ENCODE measurements at regions not wholly inside any gene's neighbourhood (a gene's known extent, or its start where the extent isn't known, plus 50 kb on each side); places are given as distances from the start of the nearest gene placed in this dataset.

GRCh38 chr13:85742355-85742754 is 56.9 kb downstream of the SLITRK6 start:
- no peak for TF ChIP-seq CTCF (IDR thresholded peaks at IDR 0.05; ENCODE audit: control extremely low read depth, extremely low read depth, low read depth, missing control alignments)
- ChIA-PET CTCF (no interaction called here), POLR2A (no interaction called here)
- no peak for DNase-seq (ENCODE audit: extremely low spot score)

- DNase-seq (ENCODE audit: extremely low spot score) = no peak
- CTCF ChIA-PET = no interaction called here
- POLR2A ChIA-PET = no interaction called here
- TF ChIP-seq CTCF (IDR thresholded peaks at IDR 0.05; ENCODE audit: control extremely low read depth, extremely low read depth, low read depth, missing control alignments) = no peak
Measured at GRCh38 chr13:85741017-85741416, 58.2 kb downstream of the SLITRK6 start.

GRCh38 chr13:85738696-85739320 is 60.4 kb downstream of the SLITRK6 start:
- POLR2A ChIA-PET = no interaction called here
- CTCF ChIA-PET = no interaction called here
- TF ChIP-seq CTCF (IDR thresholded peaks at IDR 0.05; ENCODE audit: control extremely low read depth, extremely low read depth, low read depth, missing control alignments) = no peak
- no peak for DNase-seq (ENCODE audit: extremely low spot score)

GRCh38 chr13:85737952-85738351 is 61.3 kb downstream of the SLITRK6 start:
- ChIA-PET POLR2A (no interaction called here), CTCF (no interaction called here)
- TF ChIP-seq CTCF (IDR thresholded peaks at IDR 0.05; ENCODE audit: control extremely low read depth, extremely low read depth, low read depth, missing control alignments) = no peak
- DNase-seq (ENCODE audit: extremely low spot score) = no peak

GRCh38 chr13:85729296-85729695 is 69.9 kb downstream of the SLITRK6 start:
- ChIA-PET POLR2A (no interaction called here), CTCF (no interaction called here)
- no peak for DNase-seq (ENCODE audit: extremely low spot score)
- TF ChIP-seq CTCF (IDR thresholded peaks at IDR 0.05; ENCODE audit: control extremely low read depth, extremely low read depth, low read depth, missing control alignments) = no peak

GRCh38 chr13:85728811-85729210 is 70.4 kb downstream of the SLITRK6 start:
- CTCF ChIA-PET = no interaction called here
- DNase-seq (ENCODE audit: extremely low spot score) = no peak
- no peak for TF ChIP-seq CTCF (IDR thresholded peaks at IDR 0.05; ENCODE audit: control extremely low read depth, extremely low read depth, low read depth, missing control alignments)
- POLR2A ChIA-PET = no interaction called here

- ChIA-PET POLR2A (no interaction called here), CTCF (no interaction called here)
- DNase-seq (ENCODE audit: extremely low spot score) = no peak
- TF ChIP-seq CTCF (IDR thresholded peaks at IDR 0.05; ENCODE audit: control extremely low read depth, extremely low read depth, low read depth, missing control alignments) = no peak
Measured at GRCh38 chr13:85725433-85725832, 73.8 kb downstream of the SLITRK6 start.

Data from GM10248 (cell line).